K562 (cell line): ENCODE measurements at regions not wholly inside any gene's neighbourhood (a gene's known extent, or its start where the extent isn't known, plus 50 kb on each side); places are given as distances from the start of the nearest gene placed in this dataset.

Experiments used
- ATAC-seq: fragments of 200-7000 bp; cut with Tn5 transposase; 3 replicates; pipeline ENCODE4 v1.9.1; 2020; ENCODE audit warnings: moderate library complexity
- BruUV-seq: library from RNA; stranded (reverse); fragments of 400-500 nt; replicated peaks from 2 replicates; lab custom pipeline; 2021; lab: Mats Ljungman, UMichigan
- CTCF ChIA-PET: fragments of 300-600 bp; formaldehyde crosslinking; extraction: SDS; loops from one replicate; lab custom pipeline; 2021; ENCODE audit warnings: low intra/inter-chr PET ratio; lab: Yijun Ruan, JAX
- POLR2A ChIA-PET: fragments of 300-600, 350-650 bp; sonication (Branson Sonifier 250); formaldehyde crosslinking; extraction: SDS; loops from one replicate; lab custom pipeline; 2021; ENCODE audit warnings: antibody characterized with exemption, inconsistent platforms; lab: Yijun Ruan, JAX
- DNase-seq, 4 experiments: peaks; one replicate each; pipeline versions ENCODE4 v3.0.0 to v3.0.0-alpha.2; 2011 to 2018; ENCODE audit warnings: low spot score in 3 of 4, mixed read lengths in 3 of 4; ENCODE audit errors: extremely low read depth in 1 of 4
- FAIRE-seq: peaks from 2 replicates; lab custom pipeline; 2011; peaks lifted over from hg19 to GRCh38; lab: Jason Lieb, UNC
- H2AFZ ChIP-seq: 2 replicates; pipeline ENCODE4 v1.6.0; 2011; ENCODE audit warnings: low read depth, low read length, control low read depth, inconsistent platforms
- H3K27ac ChIP-seq: fragments of 200-600 bp; 3 replicates; pipeline ENCODE4 v1.8.0; 2011; ENCODE audit warnings: low read depth, mild to moderate bottlenecking, control low read depth, inconsistent platforms, low read length, moderate library complexity, mixed read lengths; ENCODE audit errors: extremely low read depth
- H3K27me3 ChIP-seq, 2 experiments: fragments of 300-600 bp in 1 of 2; 2 replicates in 1 of 2; 3 replicates in 1 of 2; pipeline versions ENCODE4 v1.6.0 to v1.8.0; 2011; ENCODE audit warnings: inconsistent platforms in 2 of 2, low read length in 2 of 2, mild to moderate bottlenecking in 1 of 2, mixed read lengths in 1 of 2, moderate library complexity in 1 of 2; ENCODE audit not compliant: control insufficient read depth in 2 of 2, insufficient read depth in 2 of 2
- H3K36me3 ChIP-seq: fragments of 300-600 bp; 3 replicates; pipeline ENCODE4 v1.8.0; 2011; ENCODE audit warnings: mild to moderate bottlenecking, low read length, inconsistent platforms; ENCODE audit not compliant: control insufficient read depth, insufficient read depth
- H3K4me1 ChIP-seq, 2 experiments: fragments of 200-600 bp in 1 of 2; replicated peaks in 1 of 2; 2 replicates in 1 of 2; 3 replicates in 1 of 2; pipeline versions ENCODE4 v1.5.1 to v1.8.0; 2011; ENCODE audit warnings: inconsistent platforms in 2 of 2, low read length in 2 of 2, mild to moderate bottlenecking in 1 of 2, mixed read lengths in 1 of 2, moderate library complexity in 1 of 2; ENCODE audit not compliant: control insufficient read depth in 2 of 2, insufficient read depth in 2 of 2
- H3K4me2 ChIP-seq: 2 replicates; pipeline ENCODE4 v1.6.1; 2011; ENCODE audit warnings: low read length, control low read depth, inconsistent platforms, mixed read lengths; ENCODE audit not compliant: insufficient read depth
- H3K4me3 ChIP-seq: fragments of 200-600 bp; sonication (generic), shearing (Covaris generic); 2 replicates; pipeline ENCODE4 v1.5.1; 2016; ENCODE audit warnings: control low read depth, inconsistent platforms
- H3K79me2 ChIP-seq: fragments of 200-600 bp; 3 replicates; pipeline ENCODE4 v1.8.0; 2011; ENCODE audit warnings: low read length, inconsistent platforms; ENCODE audit not compliant: control insufficient read depth, insufficient read depth
- H3K9ac ChIP-seq, 2 experiments: 2 replicates each; pipeline versions ENCODE4 v1.6.0 to v1.6.1; 2011; ENCODE audit warnings: low read depth in 2 of 2, low read length in 2 of 2, control low read depth in 1 of 2, inconsistent platforms in 1 of 2, mild to moderate bottlenecking in 1 of 2, mixed read lengths in 1 of 2; ENCODE audit not compliant: insufficient read depth in 1 of 2
- H3K9me1 ChIP-seq: one replicate; pipeline ENCODE4 v1.6.0; 2011; ENCODE audit warnings: inconsistent platforms, mild to moderate bottlenecking, low read length, moderate library complexity; ENCODE audit not compliant: control insufficient read depth, insufficient read depth
- H3K9me3 ChIP-seq: replicated peaks from 2 replicates; pipeline ENCODE4 v1.5.1; 2011; ENCODE audit warnings: low read depth, low read length, inconsistent platforms; ENCODE audit not compliant: control insufficient read depth, insufficient read depth
- H4K20me1 ChIP-seq: replicated peaks from 2 replicates; pipeline ENCODE4 v1.6.1; 2011; ENCODE audit warnings: low read length, inconsistent platforms, mixed read lengths; ENCODE audit not compliant: control insufficient read depth, insufficient read depth
- ARID3A ChIP-seq: IDR thresholded peaks from 2 replicates; pipeline ENCODE4 v1.6.1; 2012; ENCODE audit warnings: low read depth, low read length, improper control_type of control experiment, borderline replicate concordance
- BCLAF1 ChIP-seq, 2 experiments: fragments of 450-650 bp in 1 of 2; IDR thresholded peaks; 2 replicates each; pipeline ENCODE4 v1.6.1; 2011 to 2017; ENCODE audit warnings: low read depth in 2 of 2, antibody characterized with exemption in 1 of 2, borderline replicate concordance in 1 of 2, low read length in 1 of 2, mild to moderate bottlenecking in 1 of 2, mixed read lengths in 1 of 2; ENCODE audit not compliant: control insufficient read depth in 1 of 2
- CBFA2T3 ChIP-seq: fragments of 450-650 bp; IDR thresholded peaks from 2 replicates; pipeline ENCODE4 v1.6.1; 2017
- DDX20 ChIP-seq: fragments of 450-650 bp; IDR thresholded peaks from 2 replicates; pipeline ENCODE4 v1.6.1; 2016; ENCODE audit warnings: missing genetic modification characterization, low read depth, mild to moderate bottlenecking, missing compliant biosample characterization, moderate library complexity
- E2F3 ChIP-seq: fragments of 250-450 bp; sonication (Bioruptor Pico); IDR thresholded peaks from 2 replicates; pipeline ENCODE4 v1.4.0; 2020; ENCODE audit warnings: mild to moderate bottlenecking
- GABPB2 ChIP-seq: fragments of 250-450 bp; sonication (Bioruptor Pico); conservative IDR thresholded peaks from 2 replicates; pipeline ENCODE4 v1.5.1; 2021; ENCODE audit warnings: mild to moderate bottlenecking
- HINFP ChIP-seq: fragments of 450-650 bp; conservative IDR thresholded peaks from 2 replicates; pipeline ENCODE4 v1.6.1; 2016; ENCODE audit warnings: missing genetic modification characterization, low read depth, mild to moderate bottlenecking, control low read depth, missing compliant biosample characterization
- RAD21 ChIP-seq, 2 experiments: fragments of 250-450 bp in 1 of 2; fragments of 450-650 bp in 1 of 2; sonication (Bioruptor Pico) in 1 of 2; formaldehyde crosslinking in 1 of 2; IDR thresholded peaks in 1 of 2; conservative IDR thresholded peaks in 1 of 2; 2 replicates each; pipeline versions ENCODE4 v1.4.0 to v1.8.0; 2020 to 2022; ENCODE audit warnings: mild to moderate bottlenecking in 2 of 2, moderate library complexity in 1 of 2
- SMAD1 ChIP-seq: fragments of 150-350 bp; IDR thresholded peaks from 2 replicates; pipeline ENCODE4 v1.6.1; 2014; ENCODE audit warnings: low read length, low read depth; ENCODE audit not compliant: partially characterized antibody
- SMAD3 ChIP-seq: fragments of 450-650 bp; formaldehyde crosslinking; conservative IDR thresholded peaks from 2 replicates; pipeline ENCODE4 v1.4.0; 2020; ENCODE audit warnings: mild to moderate bottlenecking
- TCFL5 ChIP-seq: fragments of 250-450 bp; sonication (Bioruptor Pico); conservative IDR thresholded peaks from 2 replicates; pipeline ENCODE4 v1.6.1; 2021; ENCODE audit warnings: mild to moderate bottlenecking, moderate library complexity, matching md5 sums
- ZNF583 ChIP-seq: fragments of 250-450 bp; sonication (Bioruptor Pico); IDR thresholded peaks from 2 replicates; pipeline ENCODE4 v1.4.0; 2020
- ZNF707 ChIP-seq: fragments of 250-450 bp; sonication (Bioruptor Pico); conservative IDR thresholded peaks from 2 replicates; pipeline ENCODE4 v1.8.0; 2022; ENCODE audit warnings: inconsistent platforms, mild to moderate bottlenecking, moderate library complexity
- ZNF764 ChIP-seq: fragments of 250-450 bp; sonication (Bioruptor Pico); IDR thresholded peaks from 2 replicates; pipeline ENCODE4 v1.4.0; 2020; ENCODE audit warnings: low read depth, mild to moderate bottlenecking, moderate library complexity
- ZSCAN32 ChIP-seq: fragments of 450-650 bp; formaldehyde crosslinking; IDR thresholded peaks from 2 replicates; pipeline ENCODE4 v1.4.0; 2020; ENCODE audit warnings: mild to moderate bottlenecking, moderate library complexity
- WGBS: fragments of 100-300 bp; shearing (Covaris generic); methylation state at CpG from one replicate; pipeline ENCODE4 v1.1.6; 2016; ENCODE audit warnings: low coverage, mixed read lengths; ENCODE audit not compliant: insufficient coverage; ENCODE audit errors: missing lambda C conversion rate; 5-methylcytosine and 5-hydroxymethylcytosine counted together
- in situ Hi-C: fragments of 300-500 bp; cut with MboI; formaldehyde crosslinking; loops from 4 replicates; pipeline ENCODE4 v1.15.0; 2018; ENCODE audit warnings: inconsistent platforms, mixed read lengths
- intact Hi-C: fragments of 100-400 bp; cut with micrococcal nuclease; formaldehyde crosslinking; loops from 2 replicates; pipeline ENCODE4 v1.14.2; 2022

- ChIA-PET POLR2A (no interaction called here), CTCF (no interaction called here)
- no peak overlapping the region for H2AFZ ChIP-seq
- H3K4me3 ChIP-seq, result no peak overlapping the region
- no peak for FAIRE-seq
- no peaks in the 10 kb centered on the region for H3K36me3 ChIP-seq
- no peaks in the 10 kb centered on the region for H3K4me1 ChIP-seq
- no peaks in the 10 kb centered on the region for H3K9me1 ChIP-seq
- in situ Hi-C loops, result no loop called here
- H3K79me2 ChIP-seq, result no peaks in the 10 kb centered on the region
- H3K4me2 ChIP-seq, result no peak overlapping the region
- 6% methylated on average over 5 of the region's 5 CpGs for WGBS
- ATAC-seq, result no peak
- no TSS peak for BruUV-seq
- TF ChIP-seq BCLAF1 (IDR thresholded peaks at IDR 0.05; ENCODE audit: borderline replicate concordance in 1 of 2, control insufficient read depth in 1 of 2, low read depth in 2 of 2, low read length in 1 of 2), result no peak
- no peak for TF ChIP-seq SMAD3 (CRISPR knock-in tag)
- no peak for TF ChIP-seq DDX20
- TF ChIP-seq ZSCAN32 (CRISPR knock-in tag), result no peak
- TF ChIP-seq ZNF764 (CRISPR knock-in tag), result no peak
- TF ChIP-seq E2F3 (CRISPR knock-in tag), result no peak
- TF ChIP-seq ZNF707 (CRISPR knock-in tag), result no peak
- no peak for TF ChIP-seq RAD21 (CRISPR knock-in tag; conservative IDR thresholded peaks at IDR 0.05 in 1 of 2, IDR thresholded peaks at IDR 0.05 in 1 of 2)
- TF ChIP-seq HINFP (tag), result no peak
- TF ChIP-seq SMAD1, result no peak
- TF ChIP-seq CBFA2T3, result no peak
- TF ChIP-seq ZNF583 (CRISPR knock-in tag), result no peak
- TF ChIP-seq TCFL5 (CRISPR knock-in tag), result no peak
- TF ChIP-seq ARID3A, result no peak
- no peak for TF ChIP-seq GABPB2 (CRISPR knock-in tag)
- H4K20me1 ChIP-seq, result no peaks in the 10 kb centered on the region
- H3K9ac ChIP-seq, result no peak overlapping the region
- H3K27ac ChIP-seq, result no peak overlapping the region
- no peak for DNase-seq
- no peaks in the 10 kb centered on the region for H3K9me3 ChIP-seq
- intact Hi-C loops, result no loop called here
- H3K27me3 ChIP-seq, result no peaks in the 10 kb centered on the region; a peak in 1 of 5 replicates
These were observed 129.0 kb upstream of the ARHGEF3 start for GRCh38 chr3:56930706-56931105.
